Activated CD4-positive, alpha-beta T cell treated with anti-CD3 and anti-CD28 coated beads, Interleukin-2, amount 10 ng/mL, durations not matched to agents 24 days and 14 days (primary cell): ENCODE measurements at regions not wholly inside any gene's neighbourhood (a gene's known extent, or its start where the extent isn't known, plus 50 kb on each side); places are given as distances from the start of the nearest gene placed in this dataset.
"Not testable (repeated sequence)": the region's sequence is repeated elsewhere in the genome, so short reads cannot be mapped to it uniquely, and the experiment has no call there.

Experiments
- DNase-seq: peaks from one replicate; pipeline ENCODE4 v3.0.0; 2022
- H3K27ac Mint-ChIP-seq: one replicate; pipeline ENCODE4 v1.8.0; 2022; ENCODE audit warnings: mild to moderate bottlenecking, mixed read lengths
- H3K27me3 Mint-ChIP-seq: one replicate; pipeline ENCODE4 v1.8.0; 2022; ENCODE audit warnings: mixed read lengths
- H3K36me3 Mint-ChIP-seq: one replicate; pipeline ENCODE4 v1.8.0; 2022; ENCODE audit warnings: low read depth, mild to moderate bottlenecking, mixed read lengths
- H3K4me1 Mint-ChIP-seq: one replicate; pipeline ENCODE4 v1.8.0; 2021; ENCODE audit warnings: mixed read lengths
- H3K4me3 Mint-ChIP-seq: one replicate; pipeline ENCODE4 v1.8.0; 2022; ENCODE audit warnings: mild to moderate bottlenecking, moderate library complexity, mixed read lengths
- H3K9me3 Mint-ChIP-seq: one replicate; pipeline ENCODE4 v1.8.0; 2021; ENCODE audit warnings: mixed read lengths
- intact Hi-C: fragments of 100-400 bp; cut with micrococcal nuclease; formaldehyde crosslinking; loops from one replicate; pipeline ENCODE4 v1.15.1; 2023

GRCh38 chr1:233722212-233722979, 108.5 kb downstream of the KCNK1 start:
- Mint-ChIP-seq H3K36me3 (no peaks in the 10 kb centered on the region), H3K4me3 (no peak overlapping the region), H3K27me3 (no peaks in the 10 kb centered on the region), H3K9me3 (no peaks in the 10 kb centered on the region), H3K4me1 (no peaks in the 10 kb centered on the region), H3K27ac (no peak overlapping the region)
- intact Hi-C loops, result no loop called here
- DNase-seq, result no peak

GRCh38 chr1:233723387-233723786, 109.5 kb downstream of the KCNK1 start:
- no peak for DNase-seq
- Mint-ChIP-seq H3K9me3 (no peaks in the 10 kb centered on the region), H3K36me3 (no peaks in the 10 kb centered on the region), H3K27ac (no peak overlapping the region), H3K27me3 (no peaks in the 10 kb centered on the region), H3K4me1 (no peaks in the 10 kb centered on the region), H3K4me3 (no peak overlapping the region)
- intact Hi-C loops, result no loop called here

GRCh38 chr1:233724131-233724631, 110.3 kb downstream of the KCNK1 start:
- H3K9me3 Mint-ChIP-seq, H3K4me3 Mint-ChIP-seq, H3K27ac Mint-ChIP-seq, H3K27me3 Mint-ChIP-seq, intact Hi-C loops, DNase-seq, H3K36me3 Mint-ChIP-seq, H3K4me1 Mint-ChIP-seq: not testable (repeated sequence)

- Mint-ChIP-seq H3K27ac (no peak overlapping the region), H3K36me3 (no peaks in the 10 kb centered on the region), H3K4me1 (no peaks in the 10 kb centered on the region), H3K9me3 (no peaks in the 10 kb centered on the region), H3K27me3 (no peaks in the 10 kb centered on the region), H3K4me3 (no peak overlapping the region)
- DNase-seq, result no peak
- intact Hi-C loops, result no loop called here
Observed at GRCh38 chr1:233725423-233725822, 111.5 kb downstream of the KCNK1 start.

GRCh38 chr1:233728721-233729120, 114.8 kb downstream of the KCNK1 start:
- no peaks in the 10 kb centered on the region for H3K27me3 Mint-ChIP-seq
- H3K4me3 Mint-ChIP-seq, result no peak overlapping the region
- H3K27ac Mint-ChIP-seq, result no peak overlapping the region
- intact Hi-C loops, result no loop called here
- no peaks in the 10 kb centered on the region for H3K36me3 Mint-ChIP-seq
- no peaks in the 10 kb centered on the region for H3K4me1 Mint-ChIP-seq
- DNase-seq, result no peak
- H3K9me3 Mint-ChIP-seq, result no peaks in the 10 kb centered on the region

GRCh38 chr1:233730380-233730779, 116.5 kb downstream of the KCNK1 start:
- Mint-ChIP-seq H3K9me3 (no peaks in the 10 kb centered on the region), H3K36me3 (no peaks in the 10 kb centered on the region), H3K27me3 (no peaks in the 10 kb centered on the region), H3K27ac (no peak overlapping the region), H3K4me1 (no peaks in the 10 kb centered on the region), H3K4me3 (no peak overlapping the region)
- intact Hi-C loops, result no loop called here
- DNase-seq, result no peak

GRCh38 chr1:233730809-233731208, 116.9 kb downstream of the KCNK1 start:
- intact Hi-C loops, result no loop called here
- Mint-ChIP-seq H3K4me1 (no peaks in the 10 kb centered on the region), H3K27me3 (no peaks in the 10 kb centered on the region), H3K4me3 (no peak overlapping the region), H3K36me3 (no peaks in the 10 kb centered on the region), H3K27ac (no peak overlapping the region), H3K9me3 (no peaks in the 10 kb centered on the region)
- DNase-seq, result no peak

GRCh38 chr1:233732206-233732605, 118.3 kb downstream of the KCNK1 start:
- Mint-ChIP-seq H3K4me1 (no peaks in the 10 kb centered on the region), H3K27ac (no peak overlapping the region), H3K36me3 (no peaks in the 10 kb centered on the region), H3K4me3 (no peak overlapping the region), H3K27me3 (no peaks in the 10 kb centered on the region), H3K9me3 (no peaks in the 10 kb centered on the region)
- intact Hi-C loops, result no loop called here
- DNase-seq, result no peak

GRCh38 chr1:233734456-233734855, 120.5 kb downstream of the KCNK1 start:
- intact Hi-C loops, result no loop called here
- no peak overlapping the region for H3K4me3 Mint-ChIP-seq

GRCh38 chr1:233735331-233735730, 121.4 kb downstream of the KCNK1 start:
- no peak for DNase-seq
- Mint-ChIP-seq H3K4me3 (no peak overlapping the region), H3K27ac (no peak overlapping the region), H3K4me1 (no peaks in the 10 kb centered on the region), H3K27me3 (no peaks in the 10 kb centered on the region), H3K36me3 (no peaks in the 10 kb centered on the region), H3K9me3 (no peaks in the 10 kb centered on the region)
- intact Hi-C loops, result no loop called here

More at GRCh38 chr1:233734456-233734855, 120.5 kb downstream of the KCNK1 start:
- no peaks in the 10 kb centered on the region for H3K9me3 Mint-ChIP-seq
- H3K27me3 Mint-ChIP-seq, result no peaks in the 10 kb centered on the region
- H3K4me1 Mint-ChIP-seq, result no peaks in the 10 kb centered on the region
- DNase-seq, result no peak
- H3K36me3 Mint-ChIP-seq, result no peaks in the 10 kb centered on the region
- no peak overlapping the region for H3K27ac Mint-ChIP-seq

- H3K9me3 Mint-ChIP-seq, result no peaks in the 10 kb centered on the region
- H3K27me3 Mint-ChIP-seq, result no peaks in the 10 kb centered on the region
- DNase-seq, result no peak
- no peaks in the 10 kb centered on the region for H3K4me1 Mint-ChIP-seq
- intact Hi-C loops, result no loop called here
- no peak overlapping the region for H3K4me3 Mint-ChIP-seq
- no peaks in the 10 kb centered on the region for H3K36me3 Mint-ChIP-seq
- no peak overlapping the region for H3K27ac Mint-ChIP-seq
Observed at GRCh38 chr1:233735847-233736246, 121.9 kb downstream of the KCNK1 start.

GRCh38 chr1:233737341-233737740, 123.4 kb downstream of the KCNK1 start:
- no peaks in the 10 kb centered on the region for H3K4me1 Mint-ChIP-seq
- no peaks in the 10 kb centered on the region for H3K9me3 Mint-ChIP-seq
- H3K27me3 Mint-ChIP-seq, result no peaks in the 10 kb centered on the region
- H3K4me3 Mint-ChIP-seq, result no peak overlapping the region
- no peak overlapping the region for H3K27ac Mint-ChIP-seq
- intact Hi-C loops, result no loop called here
- H3K36me3 Mint-ChIP-seq, result no peaks in the 10 kb centered on the region
- no peak for DNase-seq

GRCh38 chr1:233738396-233738795, 124.5 kb downstream of the KCNK1 start:
- no peaks in the 10 kb centered on the region for H3K9me3 Mint-ChIP-seq
- H3K27me3 Mint-ChIP-seq, result no peaks in the 10 kb centered on the region

GRCh38 chr1:233738850-233739249, 124.9 kb downstream of the KCNK1 start:
- intact Hi-C loops, result no loop called here
- Mint-ChIP-seq H3K36me3 (no peaks in the 10 kb centered on the region), H3K4me1 (no peaks in the 10 kb centered on the region), H3K27me3 (no peaks in the 10 kb centered on the region), H3K4me3 (no peak overlapping the region), H3K9me3 (no peaks in the 10 kb centered on the region), H3K27ac (no peak overlapping the region)
- no peak for DNase-seq

More at GRCh38 chr1:233738396-233738795, 124.5 kb downstream of the KCNK1 start:
- intact Hi-C loops, result no loop called here
- Mint-ChIP-seq H3K4me3 (no peak overlapping the region), H3K27ac (no peak overlapping the region), H3K4me1 (no peaks in the 10 kb centered on the region), H3K36me3 (no peaks in the 10 kb centered on the region)
- DNase-seq, result no peak
